Peyer's patch (tissue), 4 donors: ENCODE measurements at regions not wholly inside any gene's neighbourhood (a gene's known extent, or its start where the extent isn't known, plus 50 kb on each side); places are given as distances from the start of the nearest gene placed in this dataset.

Experiments used
- POLR2A ChIP-seq, 2 donors: fragments of 450-650 bp; IDR thresholded peaks; one replicate each; pipeline ENCODE4 v1.5.1; 2017; ENCODE audit warnings: antibody characterized with exemption in 2 of 2, mild to moderate bottlenecking in 2 of 2, moderate library complexity in 2 of 2
- TF ChIP-seq, protein P1 (sequence below), 6 experiments: fragments of 450-650 bp in 4 of 6; fragments of 200-600 bp in 2 of 6; sonication (generic) in 1 of 6; IDR thresholded peaks; one replicate each; pipeline ENCODE4 v1.5.1; 2017 to 2019; ENCODE audit warnings: antibody characterized with exemption in 6 of 6, mild to moderate bottlenecking in 3 of 6, moderate library complexity in 1 of 6

DNA sequence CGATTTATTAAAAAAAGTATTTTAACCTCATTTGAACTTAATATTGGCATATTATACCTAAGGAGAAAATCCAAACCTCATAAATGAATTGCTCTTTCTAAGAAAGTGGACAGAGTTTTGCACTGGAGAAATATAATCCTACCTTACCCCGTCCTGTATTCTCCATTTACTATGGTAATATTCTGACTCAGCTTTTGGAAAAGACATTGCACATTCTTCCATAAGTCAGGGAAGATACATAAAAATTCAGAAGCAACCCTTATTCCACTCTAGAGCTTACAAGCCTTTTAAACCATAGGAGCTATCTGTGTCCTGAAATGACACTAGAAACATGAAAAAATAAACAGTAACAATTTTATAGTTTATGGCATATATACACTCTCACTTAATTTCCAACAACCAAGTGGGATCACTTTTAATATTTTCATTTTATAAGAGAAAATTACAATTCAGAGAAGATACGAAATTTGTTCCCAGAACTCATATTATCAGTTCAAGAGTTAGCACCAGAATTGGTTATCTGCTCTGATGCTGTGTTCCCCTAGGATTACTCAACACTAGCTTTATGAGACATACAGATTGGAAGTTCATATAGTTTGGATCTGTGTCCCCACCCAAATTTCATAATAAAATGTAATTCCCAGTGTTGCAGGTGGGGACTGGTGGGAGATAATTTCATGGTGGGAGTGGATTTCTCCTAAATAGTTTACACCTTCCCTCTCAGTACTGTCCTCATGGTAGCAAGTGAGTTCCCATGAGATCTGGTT is 359.4 kb downstream of the ARAP2 start:
- TF ChIP-seq POLR2A (IDR thresholded peaks at IDR 0.05), result no peak
- TF ChIP-seq, protein P1, sequence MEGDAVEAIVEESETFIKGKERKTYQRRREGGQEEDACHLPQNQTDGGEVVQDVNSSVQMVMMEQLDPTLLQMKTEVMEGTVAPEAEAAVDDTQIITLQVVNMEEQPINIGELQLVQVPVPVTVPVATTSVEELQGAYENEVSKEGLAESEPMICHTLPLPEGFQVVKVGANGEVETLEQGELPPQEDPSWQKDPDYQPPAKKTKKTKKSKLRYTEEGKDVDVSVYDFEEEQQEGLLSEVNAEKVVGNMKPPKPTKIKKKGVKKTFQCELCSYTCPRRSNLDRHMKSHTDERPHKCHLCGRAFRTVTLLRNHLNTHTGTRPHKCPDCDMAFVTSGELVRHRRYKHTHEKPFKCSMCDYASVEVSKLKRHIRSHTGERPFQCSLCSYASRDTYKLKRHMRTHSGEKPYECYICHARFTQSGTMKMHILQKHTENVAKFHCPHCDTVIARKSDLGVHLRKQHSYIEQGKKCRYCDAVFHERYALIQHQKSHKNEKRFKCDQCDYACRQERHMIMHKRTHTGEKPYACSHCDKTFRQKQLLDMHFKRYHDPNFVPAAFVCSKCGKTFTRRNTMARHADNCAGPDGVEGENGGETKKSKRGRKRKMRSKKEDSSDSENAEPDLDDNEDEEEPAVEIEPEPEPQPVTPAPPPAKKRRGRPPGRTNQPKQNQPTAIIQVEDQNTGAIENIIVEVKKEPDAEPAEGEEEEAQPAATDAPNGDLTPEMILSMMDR (IDR thresholded peaks at IDR 0.05), result no peak
